SK-N-SH (cell line): ENCODE measurements at regions not wholly inside any gene's neighbourhood (a gene's known extent, or its start where the extent isn't known, plus 50 kb on each side); places are given as distances from the start of the nearest gene placed in this dataset.

Experiments
- CTCF ChIA-PET: fragments of 300-600, 350-600 bp; formaldehyde crosslinking; extraction: SDS; loops from one replicate; lab custom pipeline; 2021; lab: Yijun Ruan, JAX
- POLR2A ChIA-PET: fragments of 350-600 bp; sonication (Branson Sonifier 250); formaldehyde crosslinking; extraction: SDS; loops from one replicate; lab custom pipeline; 2020; ENCODE audit warnings: antibody characterized with exemption, inconsistent platforms; lab: Yijun Ruan, JAX
- DNase-seq: peaks from one replicate; pipeline ENCODE4 v3.0.0; 2012
- H2AFZ ChIP-seq: fragments of 200-600 bp; sonication (generic); 2 replicates; pipeline ENCODE4 v1.8.1; 2016; ENCODE audit warnings: antibody characterized with exemption, mild to moderate bottlenecking, low read depth
- H3F3A ChIP-seq: fragments of 200-600 bp; sonication (generic); replicated peaks from 2 replicates; pipeline ENCODE3; 2016; ENCODE audit warnings: antibody characterized with exemption, mild to moderate bottlenecking; ENCODE audit not compliant: insufficient read depth
- H3K27ac ChIP-seq, 2 experiments: fragments of 200-500 bp in 1 of 2; fragments of 200-600 bp in 1 of 2; sonication (Bioruptor generic) in 1 of 2; sonication (generic), shearing (Covaris generic) in 1 of 2; 2 replicates each; pipeline versions ENCODE4 v1.5.1 to v1.6.1; 2014 to 2016; ENCODE audit warnings: low read depth in 2 of 2, inconsistent platforms in 1 of 2, low read length in 1 of 2, mild to moderate bottlenecking in 1 of 2, mixed read lengths in 1 of 2
- H3K27me3 ChIP-seq: fragments of 200-600 bp; sonication (generic), shearing (Covaris generic); 2 replicates; pipeline ENCODE4 v1.6.1; 2016; ENCODE audit warnings: mixed run types; ENCODE audit not compliant: insufficient read depth
- H3K36me3 ChIP-seq, 2 experiments: fragments of 200-500 bp in 1 of 2; fragments of 200-600 bp in 1 of 2; sonication (Bioruptor generic) in 1 of 2; sonication (generic) in 1 of 2; replicated peaks in 1 of 2; 2 replicates each; pipeline versions ENCODE3 to v1.5.1; 2014 to 2016; ENCODE audit warnings: low read length in 1 of 2, mild to moderate bottlenecking in 1 of 2; ENCODE audit not compliant: insufficient read depth in 2 of 2, control insufficient read depth in 1 of 2
- H3K4me1 ChIP-seq, 2 experiments: fragments of 200-500 bp in 1 of 2; fragments of 200-600 bp in 1 of 2; sonication (Bioruptor generic) in 1 of 2; sonication (generic), shearing (Covaris generic) in 1 of 2; 2 replicates each; pipeline versions ENCODE4 v1.5.1 to v1.6.1; 2014 to 2016; ENCODE audit warnings: low read depth in 1 of 2, low read length in 1 of 2, mixed run types in 1 of 2; ENCODE audit not compliant: insufficient read depth in 2 of 2, control insufficient read depth in 1 of 2
- H3K4me2 ChIP-seq: fragments of 200-600 bp; sonication (generic), shearing (Covaris generic); 2 replicates; pipeline ENCODE4 v1.6.1; 2017; ENCODE audit warnings: mixed run types
- H3K4me3 ChIP-seq, 2 experiments: fragments of 200-500 bp in 1 of 2; fragments of 200-600 bp in 1 of 2; sonication (Bioruptor generic) in 1 of 2; sonication (generic), shearing (Covaris generic) in 1 of 2; 2 replicates each; pipeline versions ENCODE4 v1.5.1 to v1.8.1; 2014 to 2016; ENCODE audit warnings: low read depth in 2 of 2, inconsistent platforms in 1 of 2, low read length in 1 of 2, mild to moderate bottlenecking in 1 of 2, mixed read lengths in 1 of 2, moderate library complexity in 1 of 2
- H3K79me2 ChIP-seq: fragments of 200-600 bp; sonication (generic); 2 replicates; pipeline ENCODE4 v1.8.1; 2017; ENCODE audit warnings: mild to moderate bottlenecking; ENCODE audit not compliant: insufficient read depth
- H3K9ac ChIP-seq: fragments of 200-600 bp; sonication (generic); 2 replicates; pipeline ENCODE4 v1.6.1; 2017; ENCODE audit warnings: mixed run types
- H3K9me2 ChIP-seq: fragments of 200-600 bp; sonication (generic); 2 replicates; pipeline ENCODE4 v1.6.1; 2017; ENCODE audit warnings: mixed run types
- H3K9me3 ChIP-seq: fragments of 200-600 bp; sonication (generic); 2 replicates; pipeline ENCODE4 v1.6.1; 2017; ENCODE audit warnings: mixed run types, mild to moderate bottlenecking, moderate library complexity
- H4K20me1 ChIP-seq: fragments of 200-600 bp; sonication (generic); 2 replicates; pipeline ENCODE4 v1.6.1; 2017; ENCODE audit warnings: mild to moderate bottlenecking, mixed run types; ENCODE audit not compliant: insufficient read depth
- CHD2 ChIP-seq: fragments of 150-350 bp; IDR thresholded peaks from 2 replicates; pipeline ENCODE4 v1.6.1; 2018; ENCODE audit warnings: low read length; ENCODE audit not compliant: partially characterized antibody
- ELF1 ChIP-seq: IDR thresholded peaks from 2 replicates; pipeline ENCODE4 v1.4.0; 2012
- EP300 ChIP-seq, 2 experiments: IDR thresholded peaks; 2 replicates each; pipeline versions ENCODE4 v1.4.0 to v1.6.1; 2012; ENCODE audit warnings: borderline replicate concordance in 1 of 2, low read depth in 1 of 2, low read length in 1 of 2
- FOXM1 ChIP-seq: IDR thresholded peaks from 2 replicates; pipeline ENCODE4 v1.4.0; 2012; ENCODE audit warnings: low read depth, mild to moderate bottlenecking
- GATA2 ChIP-seq: sonication (generic); formaldehyde crosslinking; IDR thresholded peaks from 2 replicates; pipeline ENCODE4 v1.5.0; 2020; ENCODE audit warnings: mild to moderate bottlenecking, missing genetic modification reagents
- MEF2A ChIP-seq: IDR thresholded peaks from 2 replicates; pipeline ENCODE4 v1.4.0; 2012; ENCODE audit warnings: low read depth, borderline replicate concordance
- MXI1 ChIP-seq: IDR thresholded peaks from 2 replicates; pipeline ENCODE4 v1.6.1; 2012; ENCODE audit warnings: mild to moderate bottlenecking, low read depth, low read length, improper control_type of control experiment
- NRF1 ChIP-seq: IDR thresholded peaks from 2 replicates; pipeline ENCODE4 v1.6.1; 2012; ENCODE audit warnings: low read depth, mild to moderate bottlenecking, low read length
- POLR2AphosphoS5 ChIP-seq: IDR thresholded peaks from 2 replicates; pipeline ENCODE4 v1.6.1; 2012; ENCODE audit warnings: low read depth, low read length
- RAD21 ChIP-seq: IDR thresholded peaks from 2 replicates; pipeline ENCODE4 v1.6.1; 2012; ENCODE audit warnings: mild to moderate bottlenecking, low read length
- RCOR1 ChIP-seq: fragments of 150-350 bp; IDR thresholded peaks from 2 replicates; pipeline ENCODE4 v1.6.1; 2017; ENCODE audit warnings: antibody characterized with exemption, low read length
- RXRA ChIP-seq: IDR thresholded peaks from 2 replicates; pipeline ENCODE4 v1.4.0; 2012; ENCODE audit warnings: low read depth, mild to moderate bottlenecking, borderline replicate concordance
- SIN3A ChIP-seq: IDR thresholded peaks from 2 replicates; pipeline ENCODE4 v1.6.1; 2012; ENCODE audit warnings: low read depth, mild to moderate bottlenecking, low read length, moderate library complexity, borderline replicate concordance
- TAF1 ChIP-seq: IDR thresholded peaks from 2 replicates; pipeline ENCODE4 v1.6.1; 2012; ENCODE audit warnings: low read depth, mild to moderate bottlenecking, low read length, moderate library complexity, borderline replicate concordance
- TCF12 ChIP-seq: IDR thresholded peaks from 2 replicates; pipeline ENCODE4 v1.4.0; 2012
- USF2 ChIP-seq: fragments of 150-350 bp; IDR thresholded peaks from 2 replicates; pipeline ENCODE4 v1.6.1; 2017; ENCODE audit warnings: antibody characterized with exemption, low read length, low read depth, borderline replicate concordance
- YY1 ChIP-seq: IDR thresholded peaks from 2 replicates; pipeline ENCODE4 v1.4.0; 2012; ENCODE audit warnings: low read depth, mild to moderate bottlenecking
- WGBS: methylation state at CpG from one replicate; pipeline ENCODE4 v1.1.6; 2017; ENCODE audit warnings: low lambda C conversion rate; 5-methylcytosine and 5-hydroxymethylcytosine counted together
- TF ChIP-seq, protein P1 (sequence below): IDR thresholded peaks from 2 replicates; pipeline ENCODE4 v1.6.1; 2012; ENCODE audit warnings: mild to moderate bottlenecking, low read depth, low read length, moderate library complexity
- TF ChIP-seq, protein P2 (sequence below): IDR thresholded peaks from 2 replicates; pipeline ENCODE4 v1.4.0; 2012; ENCODE audit warnings: low read depth
- TF ChIP-seq, protein P3 (sequence below): IDR thresholded peaks from 2 replicates; pipeline ENCODE4; 2012

DNA sequence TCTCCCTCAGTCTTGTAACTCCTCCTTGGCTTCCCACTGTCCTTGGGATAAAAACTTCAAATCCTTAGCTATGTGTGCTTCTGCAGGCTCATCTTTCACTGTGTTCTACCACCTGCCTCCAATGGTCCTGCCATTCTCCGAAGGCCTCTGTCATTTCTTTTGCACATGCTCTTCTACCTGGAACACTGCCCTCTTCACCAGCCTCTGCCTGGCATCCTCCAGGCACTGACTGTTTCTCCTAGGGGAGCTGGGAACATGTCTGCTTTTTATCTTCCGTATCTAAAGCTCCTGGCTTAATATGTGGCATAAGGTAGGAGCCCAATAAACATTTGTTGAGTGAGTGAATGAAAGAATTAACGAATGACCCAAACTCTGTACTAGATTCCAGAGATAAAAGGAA is 603.3 kb upstream of the TMEM132C start:
- no peaks in the 10 kb centered on the region for H3K4me1 ChIP-seq
- H4K20me1 ChIP-seq = no peaks in the 10 kb centered on the region
- H3K4me3 ChIP-seq = no peak overlapping the region
- no peak overlapping the region for H2AFZ ChIP-seq
- H3K9ac ChIP-seq = no peak overlapping the region
- H3K9me3 ChIP-seq = no peaks in the 10 kb centered on the region; the same call in 1 of the 2 replicates
- no peak overlapping the region for H3K27ac ChIP-seq
- H3K36me3 ChIP-seq = no peaks in the 10 kb centered on the region
- no peak overlapping the region for H3K4me2 ChIP-seq
- no peaks in the 10 kb centered on the region for H3K27me3 ChIP-seq
- POLR2A ChIA-PET = no interaction called here
- no peak for DNase-seq
- H3K79me2 ChIP-seq = no peaks in the 10 kb centered on the region
- WGBS = 3% methylated on average over 3 of the region's 3 CpGs
- H3F3A ChIP-seq = no peaks in the 10 kb centered on the region
- CTCF ChIA-PET = interaction anchor here (1.7 kb wide), 1 partner anchor 14 kb away, joined by 12 read pairs; no protein-coding TSS in a partner anchor
- no peaks in the 10 kb centered on the region for H3K9me2 ChIP-seq
- TF ChIP-seq TCF12 (no peak), TAF1 (no peak), ELF1 (no peak), RAD21 (no peak), SIN3A (no peak), USF2 (no peak), CHD2 (no peak), RXRA (no peak)
- TF ChIP-seq, protein P1, sequence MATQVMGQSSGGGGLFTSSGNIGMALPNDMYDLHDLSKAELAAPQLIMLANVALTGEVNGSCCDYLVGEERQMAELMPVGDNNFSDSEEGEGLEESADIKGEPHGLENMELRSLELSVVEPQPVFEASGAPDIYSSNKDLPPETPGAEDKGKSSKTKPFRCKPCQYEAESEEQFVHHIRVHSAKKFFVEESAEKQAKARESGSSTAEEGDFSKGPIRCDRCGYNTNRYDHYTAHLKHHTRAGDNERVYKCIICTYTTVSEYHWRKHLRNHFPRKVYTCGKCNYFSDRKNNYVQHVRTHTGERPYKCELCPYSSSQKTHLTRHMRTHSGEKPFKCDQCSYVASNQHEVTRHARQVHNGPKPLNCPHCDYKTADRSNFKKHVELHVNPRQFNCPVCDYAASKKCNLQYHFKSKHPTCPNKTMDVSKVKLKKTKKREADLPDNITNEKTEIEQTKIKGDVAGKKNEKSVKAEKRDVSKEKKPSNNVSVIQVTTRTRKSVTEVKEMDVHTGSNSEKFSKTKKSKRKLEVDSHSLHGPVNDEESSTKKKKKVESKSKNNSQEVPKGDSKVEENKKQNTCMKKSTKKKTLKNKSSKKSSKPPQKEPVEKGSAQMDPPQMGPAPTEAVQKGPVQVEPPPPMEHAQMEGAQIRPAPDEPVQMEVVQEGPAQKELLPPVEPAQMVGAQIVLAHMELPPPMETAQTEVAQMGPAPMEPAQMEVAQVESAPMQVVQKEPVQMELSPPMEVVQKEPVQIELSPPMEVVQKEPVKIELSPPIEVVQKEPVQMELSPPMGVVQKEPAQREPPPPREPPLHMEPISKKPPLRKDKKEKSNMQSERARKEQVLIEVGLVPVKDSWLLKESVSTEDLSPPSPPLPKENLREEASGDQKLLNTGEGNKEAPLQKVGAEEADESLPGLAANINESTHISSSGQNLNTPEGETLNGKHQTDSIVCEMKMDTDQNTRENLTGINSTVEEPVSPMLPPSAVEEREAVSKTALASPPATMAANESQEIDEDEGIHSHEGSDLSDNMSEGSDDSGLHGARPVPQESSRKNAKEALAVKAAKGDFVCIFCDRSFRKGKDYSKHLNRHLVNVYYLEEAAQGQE = no peak

DNA sequence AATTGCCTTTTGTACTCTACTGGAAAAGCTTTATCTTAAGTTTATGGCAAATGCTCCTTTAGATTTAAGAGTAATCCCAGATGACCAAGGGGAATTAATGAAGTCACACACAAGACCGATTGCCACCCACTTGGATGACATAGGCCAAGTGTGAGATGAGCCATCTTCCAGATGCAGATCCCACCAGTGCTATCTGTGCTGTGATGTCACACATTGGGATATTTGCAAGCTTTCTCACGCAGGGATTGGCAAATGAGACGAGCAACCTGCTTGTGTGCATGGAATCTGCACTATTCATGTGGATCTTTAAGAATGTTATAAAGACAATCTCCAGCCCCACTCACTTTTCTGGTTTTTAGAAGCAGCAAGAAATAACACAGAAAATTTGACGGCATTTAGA is 602.1 kb upstream of the TMEM132C start:
- no peak for DNase-seq
- H3K27ac ChIP-seq = no peak overlapping the region
- ChIA-PET POLR2A (no interaction called here), CTCF (interaction anchor here (1.6 to 1.7 kb wide), 2 partner anchors 13 kb away, joined by 6 to 12 read pairs; no protein-coding TSS in a partner anchor)
- no peaks in the 10 kb centered on the region; the same call in 1 of the 2 replicates for H3K9me3 ChIP-seq
- H3K4me1 ChIP-seq = no peaks in the 10 kb centered on the region
- no peaks in the 10 kb centered on the region for H3K27me3 ChIP-seq
- no peak overlapping the region for H3K4me2 ChIP-seq
- H3K36me3 ChIP-seq = no peaks in the 10 kb centered on the region
- H3K9ac ChIP-seq = no peak overlapping the region
- H3K79me2 ChIP-seq = no peaks in the 10 kb centered on the region
- WGBS = 28% methylated on average over 4 of the region's 4 CpGs
- no peaks in the 10 kb centered on the region for H4K20me1 ChIP-seq
- H3K4me3 ChIP-seq = no peak overlapping the region
- H3F3A ChIP-seq = no peaks in the 10 kb centered on the region
- H3K9me2 ChIP-seq = no peaks in the 10 kb centered on the region
- H2AFZ ChIP-seq = no peak overlapping the region
- TF ChIP-seq YY1 (no peak), POLR2AphosphoS5 (no peak), RCOR1 (no peak), EP300 (IDR thresholded peaks at IDR 0.05; ENCODE audit: borderline replicate concordance in 1 of 2, low read depth in 1 of 2, low read length in 1 of 2) (no peak), MEF2A (no peak), TCF12 (no peak), NRF1 (no peak), GATA2 (no peak), FOXM1 (no peak), RXRA (no peak), MXI1 (no peak)
- TF ChIP-seq, protein P2, sequence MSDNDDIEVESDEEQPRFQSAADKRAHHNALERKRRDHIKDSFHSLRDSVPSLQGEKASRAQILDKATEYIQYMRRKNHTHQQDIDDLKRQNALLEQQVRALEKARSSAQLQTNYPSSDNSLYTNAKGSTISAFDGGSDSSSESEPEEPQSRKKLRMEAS = no peak
- TF ChIP-seq, protein P1 = no peak
- TF ChIP-seq, protein P3, sequence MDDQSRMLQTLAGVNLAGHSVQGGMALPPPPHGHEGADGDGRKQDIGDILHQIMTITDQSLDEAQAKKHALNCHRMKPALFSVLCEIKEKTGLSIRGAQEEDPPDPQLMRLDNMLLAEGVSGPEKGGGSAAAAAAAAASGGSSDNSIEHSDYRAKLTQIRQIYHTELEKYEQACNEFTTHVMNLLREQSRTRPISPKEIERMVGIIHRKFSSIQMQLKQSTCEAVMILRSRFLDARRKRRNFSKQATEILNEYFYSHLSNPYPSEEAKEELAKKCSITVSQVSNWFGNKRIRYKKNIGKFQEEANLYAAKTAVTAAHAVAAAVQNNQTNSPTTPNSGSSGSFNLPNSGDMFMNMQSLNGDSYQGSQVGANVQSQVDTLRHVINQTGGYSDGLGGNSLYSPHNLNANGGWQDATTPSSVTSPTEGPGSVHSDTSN = no peak
